GDM1 (cell line): ENCODE measurements at regions not wholly inside any gene's neighbourhood (a gene's known extent, or its start where the extent isn't known, plus 50 kb on each side); places are given as distances from the start of the nearest gene placed in this dataset.

ENCODE experiments used
- DNase-seq: peaks from one replicate; lab custom pipeline; 2025; lab: John Stamatoyannopoulos, UW

DNA sequence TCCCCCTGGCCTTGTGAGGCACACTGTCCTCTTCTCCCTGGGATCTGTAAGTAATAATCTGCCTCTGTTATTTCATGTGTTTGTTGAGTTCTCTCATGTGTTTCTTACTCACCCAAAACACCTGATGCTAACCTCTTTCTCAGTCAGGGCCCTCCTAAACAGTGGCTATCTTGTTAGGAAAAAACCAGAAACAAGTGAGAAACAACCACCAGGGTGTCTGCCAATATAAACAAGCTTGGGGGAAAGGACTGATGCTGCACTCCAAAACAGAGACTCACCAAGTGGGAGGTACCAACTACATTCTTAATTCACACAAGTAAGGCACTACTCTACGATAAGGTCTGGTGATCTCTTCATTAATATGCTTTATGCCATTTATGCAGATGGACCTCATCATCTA is 564.4 kb downstream of the SEMA5A start:
- DNase-seq, result no peak

GRCh38 chr5:8984386-8984785 is 561.5 kb downstream of the SEMA5A start:
- no peak for DNase-seq
